Activated naive CD4-positive, alpha-beta T cell treated with Interleukin-2 at 50 U/mL for 16 hours (primary cell): ENCODE measurements at regions not wholly inside any gene's neighbourhood (a gene's known extent, or its start where the extent isn't known, plus 50 kb on each side); places are given as distances from the start of the nearest gene placed in this dataset.

Experiments
- DNase-seq: peaks from one replicate; pipeline ENCODE4 v3.0.0-alpha.2; 2020

DNA sequence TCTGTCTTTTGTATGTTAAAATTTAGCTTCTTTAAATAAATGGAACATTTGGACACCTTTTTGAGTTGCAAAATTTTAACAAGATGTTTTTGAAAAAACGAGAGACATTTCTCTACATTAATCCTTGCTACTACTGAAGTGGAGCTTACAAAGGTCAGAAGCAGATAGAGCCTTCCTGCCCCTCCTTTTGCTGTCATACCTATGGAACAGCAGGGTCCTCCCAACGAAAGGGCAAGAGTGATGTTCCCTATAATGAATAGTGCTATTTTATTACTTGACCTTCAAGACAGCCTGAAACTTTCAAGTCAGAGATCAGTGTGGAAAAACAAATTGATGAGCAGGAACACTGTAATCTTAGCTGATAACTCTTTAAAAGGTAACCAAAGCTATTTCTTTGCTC is 1538.9 kb downstream of the PLA2G4A start:
- DNase-seq = no peak

DNA sequence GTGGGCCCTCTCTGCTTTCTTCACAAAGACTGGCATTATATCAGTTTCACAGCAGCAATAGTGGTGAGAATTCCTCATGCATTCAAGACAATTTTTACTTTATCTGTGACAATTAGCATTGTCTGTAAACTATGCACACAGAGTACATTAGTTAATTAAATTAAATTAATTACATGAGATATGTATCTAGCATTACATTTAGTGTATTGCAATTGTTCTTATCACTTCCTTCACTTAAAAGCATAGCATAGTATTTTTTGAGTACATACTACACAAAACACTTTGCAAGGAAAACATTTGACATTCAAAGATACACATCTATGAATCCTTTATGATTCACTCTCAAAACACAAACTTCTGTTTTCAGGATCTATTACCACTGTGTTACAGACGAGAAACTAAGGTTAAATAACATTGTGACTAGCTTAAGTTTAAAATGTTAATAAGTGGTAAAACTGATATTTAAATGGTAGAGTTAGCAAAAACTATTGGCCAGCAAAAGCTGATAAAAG is 1542.6 kb downstream of the PLA2G4A start:
- no peak for DNase-seq

DNA sequence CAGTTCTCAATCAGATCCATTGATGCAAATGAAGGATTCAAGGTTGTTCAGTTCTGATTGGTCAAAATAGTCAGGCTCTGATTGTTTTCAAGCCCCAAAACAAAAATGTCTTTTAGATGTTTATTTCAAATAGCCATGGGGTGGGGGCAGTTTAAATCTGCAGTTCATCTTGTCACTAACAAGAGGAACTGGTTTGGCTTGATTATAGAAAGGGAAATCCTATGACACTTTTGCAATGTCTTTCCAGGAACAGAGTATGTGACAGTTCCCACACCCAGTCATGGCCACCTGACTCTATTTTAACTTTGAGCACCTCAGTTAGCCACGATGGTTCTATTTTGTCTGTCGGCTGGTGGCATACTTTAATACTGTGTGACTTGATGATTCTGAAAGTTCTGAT is 1544.1 kb downstream of the PLA2G4A start:
- DNase-seq = no peak

DNA sequence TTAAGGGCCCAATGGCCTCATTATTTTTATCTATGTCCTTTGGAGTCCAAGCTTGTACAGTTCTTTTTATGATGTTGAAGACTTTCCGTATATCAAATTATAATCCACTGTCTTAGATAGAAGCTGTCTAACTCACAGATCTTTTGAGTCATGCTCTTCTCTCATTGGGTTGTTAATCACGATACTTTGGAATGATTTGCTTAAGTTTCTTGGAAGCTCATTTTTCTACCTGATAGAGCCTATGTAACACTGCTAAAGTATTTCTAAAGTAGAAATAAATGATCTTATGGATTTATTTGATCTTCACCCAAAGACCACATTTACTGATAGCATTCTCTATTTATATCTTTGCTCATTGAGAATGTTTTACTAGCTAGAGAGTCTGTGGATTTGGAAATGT is 1554.1 kb downstream of the PLA2G4A start:
- DNase-seq = no peak

DNA sequence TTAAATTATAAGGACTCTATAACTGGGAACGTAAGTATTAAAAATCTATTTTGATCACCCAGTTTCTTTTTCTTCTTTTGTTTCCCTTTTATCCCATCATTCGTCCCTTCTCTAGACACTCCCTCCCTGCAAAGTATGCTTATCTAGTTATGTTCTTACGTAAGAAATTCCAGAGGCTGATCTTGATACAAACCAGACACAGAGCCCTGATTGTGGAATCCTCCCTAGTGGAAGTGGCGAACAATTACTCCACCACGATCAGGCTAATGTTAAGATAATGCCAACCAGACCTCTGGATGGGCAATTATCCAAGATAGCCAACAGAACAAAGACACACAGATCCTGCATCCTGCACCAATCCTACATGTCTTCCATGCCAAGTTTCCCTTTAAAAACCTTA is 1557.4 kb downstream of the PLA2G4A start:
- no peak for DNase-seq

DNA sequence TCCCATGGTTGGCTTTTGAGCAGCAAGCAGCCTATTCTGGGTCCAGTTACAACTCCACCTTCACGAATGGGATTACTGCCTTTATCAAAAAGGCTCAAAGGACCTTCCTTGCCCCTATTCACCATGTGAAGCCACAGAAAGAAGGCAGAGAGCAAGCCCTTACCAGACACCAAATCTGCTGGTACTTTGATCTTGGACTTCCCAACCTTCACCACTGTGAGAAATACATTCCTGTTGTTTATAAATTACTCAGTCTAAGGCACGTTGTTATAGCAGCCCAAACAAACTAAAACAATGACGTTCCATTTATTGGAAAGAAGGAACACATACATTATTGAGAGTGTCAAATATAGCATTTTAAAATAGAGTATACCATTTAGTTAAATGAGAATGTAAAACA is 1557.9 kb downstream of the PLA2G4A start:
- DNase-seq = no peak

DNA sequence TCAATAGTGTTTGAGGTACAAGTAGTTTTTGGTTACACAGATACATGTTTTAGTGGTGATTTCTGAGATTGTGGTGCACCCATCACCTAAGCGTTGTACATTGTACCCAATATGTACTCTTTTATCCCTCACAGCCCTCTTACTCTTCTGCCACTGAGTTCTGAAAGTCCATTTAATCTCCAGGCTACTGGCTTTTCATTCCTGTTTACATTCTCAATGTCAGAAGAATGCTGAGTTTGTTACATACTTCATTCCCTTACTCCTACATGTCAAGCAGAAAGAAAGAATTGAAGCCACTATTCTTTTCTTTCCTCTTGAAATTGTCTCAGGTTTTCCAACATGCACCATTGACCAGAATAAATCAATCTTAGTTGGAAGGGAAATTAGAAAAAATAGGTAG is 1565.9 kb downstream of the PLA2G4A start:
- DNase-seq = no peak

DNA sequence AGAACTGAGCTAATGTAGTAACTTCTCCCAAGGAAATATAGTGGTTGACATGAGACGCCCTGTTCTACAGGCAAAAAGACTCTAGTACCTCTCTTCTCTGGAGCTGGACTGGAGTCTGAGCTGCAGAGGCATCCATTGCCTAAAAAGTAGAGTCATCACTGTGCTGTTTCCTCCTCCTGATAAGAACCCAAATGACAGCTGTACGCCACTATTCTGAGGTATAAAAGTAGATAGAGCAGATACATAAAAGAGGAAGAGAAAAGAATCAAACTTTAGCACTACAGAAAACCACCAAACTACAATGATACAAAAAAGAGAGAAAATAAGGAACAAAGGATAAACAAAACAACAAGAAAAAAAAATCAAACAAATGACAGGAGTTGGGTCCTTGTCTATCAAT is 1568.8 kb downstream of the PLA2G4A start:
- DNase-seq = no peak

DNA sequence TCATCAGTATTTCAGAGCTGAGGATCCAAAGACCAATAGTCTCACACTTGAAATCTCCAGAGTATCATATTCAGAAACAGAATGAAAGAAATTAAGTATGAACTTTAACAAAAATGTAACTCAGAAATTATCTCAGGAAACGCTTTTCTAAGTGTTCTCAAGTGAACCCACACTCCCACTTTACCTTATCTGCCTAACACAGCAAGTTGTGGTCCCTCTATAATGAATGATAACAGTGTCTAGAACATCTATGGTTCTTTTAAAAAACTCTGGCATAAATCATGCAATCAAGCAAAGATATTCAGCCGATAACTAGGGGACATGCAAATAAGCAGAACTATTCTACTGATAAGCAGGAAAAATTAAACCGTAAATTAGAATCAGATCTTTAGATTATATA is 1574.2 kb downstream of the PLA2G4A start:
- DNase-seq = no peak

DNA sequence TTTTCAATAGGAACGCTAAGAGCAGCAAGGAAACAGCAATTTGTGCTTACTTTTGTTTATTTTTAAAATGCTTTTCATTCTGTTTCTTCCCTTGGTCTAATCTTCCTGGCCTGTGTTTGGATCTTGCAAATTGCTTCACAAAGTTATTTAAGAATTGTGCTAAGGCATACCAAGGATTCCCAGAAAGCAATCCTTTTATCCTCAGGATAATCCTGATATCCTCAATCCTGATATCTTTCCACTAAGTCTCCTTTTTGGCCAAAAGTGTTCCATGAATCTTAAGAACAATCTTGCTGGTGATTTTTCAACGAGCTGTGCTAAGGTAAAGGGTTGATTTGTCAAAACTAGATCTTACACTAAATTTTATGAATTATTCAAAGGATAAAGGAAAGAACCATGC is 1577.9 kb downstream of the PLA2G4A start:
- DNase-seq = no peak

DNA sequence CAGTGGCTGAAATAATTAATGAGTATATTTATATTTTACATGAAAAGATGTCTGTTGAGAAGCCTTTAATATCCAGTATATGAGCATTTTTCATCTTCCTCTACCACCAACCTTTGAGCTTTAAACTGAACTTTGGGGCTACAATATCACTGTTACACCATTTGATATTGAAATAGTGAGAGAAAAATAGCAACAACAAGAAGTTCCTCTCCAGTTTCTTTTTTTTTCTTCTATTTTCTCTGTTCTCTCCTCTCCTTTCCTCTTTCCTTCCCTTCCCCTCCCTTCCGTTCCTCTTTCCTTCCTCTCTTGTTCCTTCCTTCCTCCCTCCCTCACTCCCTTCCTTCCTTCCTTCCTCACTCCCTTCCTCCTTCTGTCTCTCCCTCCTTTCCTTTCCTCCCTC is 1591.4 kb downstream of the PLA2G4A start:
- DNase-seq = no peak

DNA sequence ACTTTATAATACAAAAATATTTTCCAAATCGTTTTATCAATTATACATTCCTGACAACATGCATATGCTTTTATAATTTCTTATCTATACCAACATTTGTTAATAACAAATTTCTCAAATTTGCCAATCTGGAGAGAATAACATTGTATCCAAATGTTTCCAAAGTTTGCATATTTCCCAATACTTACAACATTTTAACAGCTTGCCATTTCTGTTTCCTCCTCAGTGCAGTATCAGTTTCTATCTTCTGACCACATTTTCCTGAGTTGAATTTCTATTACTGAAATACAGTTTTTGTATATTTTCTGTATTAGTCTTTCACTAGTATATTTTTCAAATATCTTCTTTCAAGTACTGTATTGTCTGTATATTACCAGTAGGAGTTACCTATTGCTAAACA is 1594.3 kb downstream of the PLA2G4A start:
- no peak for DNase-seq

DNA sequence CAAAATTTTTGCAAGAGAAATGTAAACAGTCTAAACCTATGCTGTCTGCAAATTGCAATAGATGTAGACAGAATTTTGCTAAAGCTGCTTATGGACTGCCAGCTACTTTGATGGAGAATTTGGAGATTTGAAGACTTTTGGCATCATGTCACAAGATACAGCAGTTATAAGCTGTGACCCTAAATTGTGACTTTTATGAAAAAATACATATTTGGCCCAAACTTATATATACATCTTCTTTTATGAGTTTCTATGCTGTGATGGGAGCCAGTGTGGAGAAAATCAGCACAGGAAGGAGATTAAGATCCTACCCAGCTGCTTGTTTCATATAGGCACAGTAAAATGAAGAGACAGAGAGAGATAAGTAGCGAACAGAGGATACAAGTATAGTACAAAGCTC is 1595.4 kb downstream of the PLA2G4A start:
- no peak for DNase-seq

DNA sequence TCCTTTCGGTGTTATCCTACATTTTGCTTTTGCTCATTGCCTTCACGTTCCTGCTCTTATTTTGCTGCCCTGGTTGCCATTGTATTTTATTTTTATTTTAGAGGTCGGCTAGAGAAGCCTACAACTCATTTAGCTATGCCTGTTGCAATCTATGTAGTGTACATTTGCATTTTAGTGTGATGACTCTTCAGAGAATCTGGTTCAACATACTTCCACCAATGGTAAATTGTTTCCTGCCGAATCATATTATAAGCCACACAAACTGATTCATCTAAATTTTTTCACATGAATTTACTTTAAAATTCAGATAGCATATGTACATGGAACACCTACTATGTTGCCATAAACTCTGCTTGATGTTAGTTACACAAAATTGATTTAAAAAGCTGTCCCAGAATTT is 1596.9 kb downstream of the PLA2G4A start:
- DNase-seq = no peak

DNA sequence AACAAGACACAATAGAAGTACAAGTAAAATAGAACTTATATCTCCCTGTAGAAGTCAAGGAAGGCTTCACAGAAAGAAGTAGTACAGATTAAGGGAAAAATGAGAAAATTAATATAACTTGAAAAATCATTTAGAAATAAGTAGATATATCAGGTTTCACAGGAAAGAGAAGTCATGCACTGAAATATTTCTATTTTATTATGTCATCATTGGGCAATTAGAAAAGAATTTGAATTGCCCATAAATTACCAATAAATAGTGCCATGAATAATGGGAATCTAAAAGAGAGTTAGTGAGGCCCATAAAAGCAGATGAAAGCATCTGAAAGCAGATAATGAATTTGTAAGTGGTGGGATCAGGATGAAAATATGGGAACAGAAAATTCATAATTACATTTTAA is 1597.8 kb downstream of the PLA2G4A start:
- no peak for DNase-seq

DNA sequence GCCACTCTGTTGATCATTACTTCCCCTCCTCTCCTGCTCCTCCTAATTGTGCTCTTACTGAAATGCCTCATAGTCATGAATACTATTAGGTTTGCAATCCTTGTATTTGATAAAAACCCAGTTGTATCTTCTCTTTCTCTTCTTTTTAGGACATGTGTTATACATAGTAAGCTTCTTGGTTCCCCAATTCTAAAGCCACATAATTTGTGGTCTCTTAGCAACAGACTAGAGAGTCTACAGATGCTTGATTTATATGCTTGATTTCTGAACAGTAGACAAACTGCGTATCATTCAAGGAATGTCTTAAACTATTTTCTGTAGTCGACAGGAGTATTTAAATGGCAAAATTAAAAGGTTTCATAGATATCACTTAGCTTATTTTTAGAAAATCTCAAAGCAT is 1598.9 kb downstream of the PLA2G4A start:
- DNase-seq = no peak

DNA sequence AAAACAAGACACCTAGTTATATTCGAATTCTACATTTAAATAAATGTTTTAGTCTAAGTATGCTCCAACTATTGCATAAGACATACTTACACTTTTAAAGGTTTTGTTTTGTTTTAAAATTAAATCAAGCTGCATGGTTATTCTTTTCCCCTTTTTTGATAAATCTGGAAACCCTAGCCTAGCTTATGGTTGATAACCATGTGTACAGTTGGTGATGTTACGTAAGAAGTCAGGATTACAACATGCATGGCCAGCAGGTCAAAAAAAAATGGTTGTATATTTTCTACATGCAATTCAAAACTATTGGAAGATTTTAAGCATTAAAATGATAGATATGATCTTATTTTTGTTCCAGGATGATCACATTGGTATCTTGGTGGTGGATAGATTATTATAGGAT is 1600.6 kb downstream of the PLA2G4A start:
- DNase-seq = no peak

DNA sequence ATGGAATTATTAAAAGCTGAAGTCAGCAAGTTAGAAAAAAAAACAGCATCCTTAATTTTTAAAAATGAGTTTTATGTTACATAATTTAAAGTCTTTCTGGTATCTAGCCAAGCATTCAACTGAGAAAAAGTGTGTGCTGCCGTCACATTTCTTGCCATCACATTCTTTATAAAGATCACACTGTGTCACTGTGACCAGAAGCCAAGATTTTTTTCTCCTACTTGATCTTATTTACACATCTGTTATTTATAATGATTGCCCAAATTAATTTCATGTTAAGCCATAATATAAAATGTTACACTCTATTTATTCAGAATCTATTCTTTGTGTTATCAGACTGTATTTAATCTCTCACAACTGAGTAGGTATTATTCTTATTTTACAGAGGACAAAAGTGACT is 1603.7 kb downstream of the PLA2G4A start:
- DNase-seq = no peak

DNA sequence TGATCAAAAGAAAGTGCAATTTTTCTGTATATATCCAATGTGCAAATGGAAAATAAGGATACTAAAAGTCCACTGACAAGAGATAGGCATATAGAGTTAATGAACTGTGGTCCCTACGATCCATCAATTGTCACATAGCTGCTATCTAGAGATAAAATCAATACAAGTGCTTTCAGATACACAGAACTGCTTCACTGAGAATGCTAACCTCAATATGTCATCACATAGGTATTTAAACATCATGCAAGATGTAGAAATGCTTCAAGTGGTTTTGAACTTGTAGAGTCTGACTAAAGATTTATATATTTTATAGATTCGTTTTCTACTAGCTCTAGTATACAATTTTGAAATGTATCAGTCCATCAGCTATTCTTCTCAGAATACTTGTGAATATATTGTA is 1604.7 kb downstream of the PLA2G4A start:
- no peak for DNase-seq

DNA sequence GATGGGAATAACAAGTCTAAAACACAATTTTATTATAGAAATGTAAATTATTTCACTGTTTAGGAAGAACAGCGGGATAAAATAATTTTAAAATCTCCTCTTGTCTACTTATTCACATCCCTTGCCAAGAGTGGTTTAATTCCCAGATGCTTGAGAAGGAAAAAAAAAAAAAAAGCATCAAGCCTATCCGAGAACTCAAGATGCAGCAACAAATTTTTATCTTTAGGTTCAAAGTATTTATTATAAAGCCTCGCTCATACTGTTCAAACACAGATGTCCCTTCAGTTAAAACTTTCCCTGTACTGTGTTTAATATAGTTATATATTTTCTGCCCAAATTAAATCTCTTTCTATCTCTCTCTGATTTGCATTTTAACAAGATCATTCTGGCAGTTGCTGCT is 1615.8 kb downstream of the PLA2G4A start:
- DNase-seq = no peak

DNA sequence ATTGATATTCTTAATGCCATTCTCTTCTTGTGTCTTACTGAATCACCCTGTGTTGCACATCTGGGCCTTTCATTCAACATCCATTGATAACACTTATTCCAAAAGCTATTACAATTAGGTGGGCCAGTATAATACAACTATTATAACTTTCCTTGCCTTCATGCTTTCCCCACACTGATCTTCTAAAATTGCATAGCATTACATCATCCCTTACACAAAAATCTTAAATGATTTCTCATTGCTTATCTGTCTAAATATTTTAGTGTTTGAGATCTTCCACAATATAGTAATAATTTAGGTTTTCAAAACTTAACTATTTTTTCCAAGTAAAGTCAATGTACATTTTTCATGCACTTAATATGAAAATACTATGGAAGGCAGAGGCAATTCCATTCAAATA is 1634.1 kb downstream of the PLA2G4A start:
- no peak for DNase-seq

DNA sequence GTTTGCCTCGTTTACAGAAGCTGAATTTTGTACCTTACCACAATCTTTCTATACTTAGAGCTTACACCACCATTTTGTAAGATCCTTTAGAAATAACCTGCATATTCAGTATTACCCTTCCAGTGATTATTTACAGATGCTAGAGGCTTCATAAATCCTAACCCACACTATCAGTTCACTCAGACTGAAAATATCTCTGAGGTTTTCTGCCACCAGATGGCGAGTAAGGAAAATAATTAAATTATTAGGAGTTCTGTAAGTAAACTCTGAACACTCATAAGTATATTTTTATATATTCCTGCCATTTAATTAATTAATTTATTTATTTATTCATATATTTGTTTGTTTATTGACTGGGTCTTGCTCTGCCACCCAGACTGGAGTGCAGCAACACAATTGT is 1635.2 kb downstream of the PLA2G4A start:
- no peak for DNase-seq

DNA sequence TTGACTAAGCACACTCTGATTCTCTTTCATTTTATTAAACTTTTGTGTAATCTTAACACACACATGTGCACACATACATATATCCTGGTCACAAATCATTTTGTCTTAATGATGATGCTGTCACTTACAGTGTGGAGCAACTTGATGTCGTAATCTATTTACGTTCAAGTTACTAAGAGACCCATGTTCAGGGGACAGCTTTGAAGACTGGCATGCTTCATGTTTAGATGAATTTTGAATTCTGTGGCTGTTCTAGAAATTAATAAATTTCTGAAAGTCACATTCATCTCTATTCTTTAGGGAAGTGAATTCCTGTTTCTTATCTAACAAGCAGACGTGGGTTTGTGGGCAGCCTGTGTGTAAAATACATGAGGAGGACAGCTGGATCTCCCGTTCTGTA is 1637.8 kb downstream of the PLA2G4A start:
- DNase-seq = no peak

DNA sequence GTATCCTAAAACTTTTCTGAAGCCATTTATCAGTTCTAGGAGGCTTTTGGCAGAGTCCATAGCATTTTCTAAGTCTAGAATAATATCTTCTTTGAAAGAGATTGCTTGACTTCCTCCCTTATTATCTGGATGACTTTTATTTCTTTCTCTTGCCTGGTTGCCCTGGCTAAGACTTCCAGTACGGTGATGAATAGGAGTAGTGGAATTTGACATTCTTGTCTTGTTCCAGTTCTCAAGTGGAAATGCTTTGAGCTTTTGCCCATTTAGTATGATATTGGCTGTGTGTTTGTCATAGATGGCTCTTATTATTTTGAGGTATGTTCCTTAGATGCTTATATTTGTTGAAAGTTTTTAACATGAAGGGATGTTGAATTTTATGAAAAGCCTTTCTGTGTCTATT is 1647.9 kb downstream of the PLA2G4A start:
- no peak for DNase-seq

DNA sequence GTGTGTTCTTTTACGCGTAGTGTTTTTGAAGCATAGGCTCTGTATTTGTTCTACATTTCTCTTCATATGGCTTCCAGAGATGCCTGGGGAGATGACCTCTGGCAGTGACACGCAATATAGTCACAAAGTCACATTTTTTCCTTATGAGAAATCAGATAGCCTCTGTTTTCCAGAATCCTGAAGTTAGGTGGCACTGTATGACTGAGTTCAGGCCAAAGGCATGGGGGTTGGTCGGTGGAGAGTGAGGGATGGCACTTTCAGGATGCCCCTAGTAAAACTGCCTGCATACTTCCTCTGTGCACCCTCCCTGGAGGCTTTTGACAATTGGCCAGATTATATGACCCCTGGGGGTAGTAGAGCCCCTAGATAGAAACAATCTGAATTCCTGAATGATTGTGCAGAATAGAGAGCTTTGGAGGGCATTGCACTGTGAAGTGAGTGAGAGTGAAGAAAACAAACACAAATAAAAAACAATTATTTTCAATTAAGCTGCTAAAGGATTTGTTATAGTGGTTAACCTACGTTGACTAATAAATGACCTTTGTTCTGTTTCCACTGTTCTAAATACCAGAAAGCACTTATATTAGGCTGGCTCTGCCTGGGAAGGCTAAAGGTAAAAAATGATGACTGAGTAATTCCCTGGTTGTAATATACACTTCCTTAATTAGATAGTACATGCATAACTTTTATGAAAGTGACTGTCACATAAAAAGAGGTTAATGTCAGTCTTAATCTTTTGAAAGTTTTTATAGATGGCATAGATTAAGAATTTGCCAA is 1660.8 kb downstream of the PLA2G4A start:
- no peak for DNase-seq
